HepG2 (cell line): ENCODE measurements at regions not wholly inside any gene's neighbourhood (a gene's known extent, or its start where the extent isn't known, plus 50 kb on each side); places are given as distances from the start of the nearest gene placed in this dataset.

Experiments used
- ATF7 ChIP-seq, 2 experiments: fragments of 450-650 bp in 1 of 2; sonication (generic) in 1 of 2; formaldehyde crosslinking in 1 of 2; IDR thresholded peaks; 2 replicates each; pipeline versions ENCODE4 v1.4.0 to v1.6.1; 2016 to 2020; ENCODE audit warnings: antibody characterized with exemption in 1 of 2, mild to moderate bottlenecking in 1 of 2, missing genetic modification reagents in 1 of 2
- CBFB ChIP-seq: sonication (generic); formaldehyde crosslinking; IDR thresholded peaks from 2 replicates; pipeline ENCODE4 v1.4.0; 2020; ENCODE audit warnings: missing genetic modification reagents
- CREB3 ChIP-seq: sonication (generic); formaldehyde crosslinking; IDR thresholded peaks from 2 replicates; pipeline ENCODE4 v1.5.0; 2020; ENCODE audit warnings: missing genetic modification reagents
- CREM ChIP-seq, 2 experiments: sonication (generic) in 1 of 2; formaldehyde crosslinking in 1 of 2; IDR thresholded peaks; 2 replicates each; pipeline versions ENCODE4 v1.4.0 to v1.6.1; 2016 to 2020; ENCODE audit warnings: antibody characterized with exemption in 1 of 2, mild to moderate bottlenecking in 1 of 2, missing genetic modification reagents in 1 of 2
- CTCF ChIP-seq: sonication (generic); formaldehyde crosslinking; IDR thresholded peaks from 2 replicates; pipeline ENCODE4 v1.5.0; 2020; ENCODE audit warnings: mild to moderate bottlenecking, missing genetic modification reagents, moderate library complexity
- DMTF1 ChIP-seq: sonication (generic); formaldehyde crosslinking; IDR thresholded peaks from 2 replicates; pipeline ENCODE4 v1.4.0; 2020; ENCODE audit warnings: mild to moderate bottlenecking, missing genetic modification reagents
- FOXP1 ChIP-seq, 2 experiments: fragments of 450-650 bp in 1 of 2; IDR thresholded peaks; 2 replicates each; pipeline ENCODE4 v1.6.1; 2017 to 2018; ENCODE audit warnings: antibody characterized with exemption in 1 of 2
- GRHL1 ChIP-seq: sonication (generic); formaldehyde crosslinking; conservative IDR thresholded peaks from 2 replicates; pipeline ENCODE4 v1.8.0; 2022; ENCODE audit warnings: missing genetic modification reagents
- GTF2F1 ChIP-seq: fragments of 150-350 bp; IDR thresholded peaks from 2 replicates; pipeline ENCODE4 v1.6.1; 2014; ENCODE audit warnings: low read length
- POLR2A ChIP-seq, 2 experiments: IDR thresholded peaks; 2 replicates each; pipeline ENCODE4 v1.6.1; 2011; ENCODE audit warnings: low read depth in 2 of 2, low read length in 2 of 2, mild to moderate bottlenecking in 1 of 2, moderate library complexity in 1 of 2; ENCODE audit not compliant: insufficient read depth in 1 of 2
- TFE3 ChIP-seq: IDR thresholded peaks from 2 replicates; pipeline ENCODE4 v1.6.1; 2016

- TF ChIP-seq TFE3 (CRISPR knock-in tag), result no peak
- no peak for TF ChIP-seq GRHL1 (CRISPR knock-in tag)
- TF ChIP-seq GTF2F1, result no peak
- TF ChIP-seq ATF7 (IDR thresholded peaks at IDR 0.05), result no peak
- TF ChIP-seq ATF7 (CRISPR knock-in tag; IDR thresholded peaks at IDR 0.05), result no peak
- TF ChIP-seq CBFB (CRISPR knock-in tag), result no peak
- no peak for TF ChIP-seq CREB3 (CRISPR knock-in tag)
- TF ChIP-seq POLR2A (IDR thresholded peaks at IDR 0.05; ENCODE audit: insufficient read depth in 1 of 2, low read depth in 2 of 2, low read length in 2 of 2), result no peak
- no peak for TF ChIP-seq DMTF1 (CRISPR knock-in tag)
- TF ChIP-seq CREM (IDR thresholded peaks at IDR 0.05), result no peak
- no peak for TF ChIP-seq CREM (CRISPR knock-in tag; IDR thresholded peaks at IDR 0.05)
- no peak for TF ChIP-seq FOXP1 (IDR thresholded peaks at IDR 0.05)
- TF ChIP-seq FOXP1 (CRISPR knock-in tag; IDR thresholded peaks at IDR 0.05), result no peak
- no peak for TF ChIP-seq CTCF (CRISPR knock-in tag)
These were observed 258.9 kb upstream of the DDX53 start for GRCh38 chrX:22740836-22741235.
